GM18870 (cell line): ENCODE measurements at regions not wholly inside any gene's neighbourhood (a gene's known extent, or its start where the extent isn't known, plus 50 kb on each side); places are given as distances from the start of the nearest gene placed in this dataset.
A peak's percentile ranks its signal among the peaks of the same experiment; 100 is the strongest.
"Not testable (repeated sequence)": the region's sequence is repeated elsewhere in the genome, so short reads cannot be mapped to it uniquely, and the experiment has no call there.

Source experiments
- ATAC-seq: cut with Tn5 transposase; IDR thresholded peaks from one replicate; pipeline ENCODE4 v1.9.1; 2021; ENCODE audit warnings: moderate library complexity; ENCODE audit not compliant: unreplicated experiment

GRCh38 chr4:59689149-59689548 is 1511.0 kb upstream of the ADGRL3 start:
- ATAC-seq = no peak

- no peak for ATAC-seq
Observed at GRCh38 chr4:59695355-59696053, 1504.6 kb upstream of the ADGRL3 start.

GRCh38 chr4:59698041-59698440 is 1502.1 kb upstream of the ADGRL3 start:
- no peak for ATAC-seq

DNA sequence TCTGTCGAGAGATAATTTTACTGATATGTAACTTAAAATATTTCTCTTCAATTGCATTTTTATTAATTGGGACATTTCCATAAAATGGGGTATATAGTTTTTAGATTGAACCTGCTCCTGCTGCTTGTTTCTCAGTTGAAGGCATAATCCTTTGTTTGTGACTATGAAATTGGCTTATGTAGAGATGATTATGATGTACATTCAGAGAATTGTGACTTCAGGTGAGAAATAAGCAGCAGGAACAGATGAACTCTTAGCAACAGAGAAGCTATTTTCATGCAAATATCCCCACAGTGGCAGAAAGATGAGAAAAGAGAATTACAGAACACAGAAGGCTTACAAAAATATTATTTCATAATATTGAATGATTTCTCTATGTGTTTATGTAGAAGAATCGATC is 1499.5 kb upstream of the ADGRL3 start:
- no peak for ATAC-seq

- ATAC-seq = no peak
Observed at GRCh38 chr4:59704616-59705015, 1495.5 kb upstream of the ADGRL3 start.

DNA sequence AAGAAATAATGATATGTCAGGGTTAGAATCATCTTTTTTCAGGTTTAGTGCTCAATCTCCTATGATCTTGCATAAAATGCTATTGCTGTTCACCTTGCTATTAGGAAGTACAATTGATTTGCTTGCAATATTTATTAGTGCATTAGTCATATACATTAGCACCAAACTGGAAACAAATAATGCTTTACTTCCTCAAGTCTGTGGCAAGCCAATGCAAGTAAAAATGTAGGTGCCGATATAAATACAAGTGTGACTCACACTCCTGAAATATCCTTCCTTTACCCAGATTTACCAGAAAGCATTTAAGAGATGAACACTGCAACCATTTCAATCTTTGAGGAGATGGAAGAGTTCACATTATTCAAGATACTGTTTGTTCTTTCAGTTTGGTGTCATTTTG is 1487.7 kb upstream of the ADGRL3 start:
- ATAC-seq = no peak

GRCh38 chr4:59724286-59724685 is 1475.8 kb upstream of the ADGRL3 start:
- not testable (repeated sequence) for ATAC-seq

- ATAC-seq = no peak
Observed at GRCh38 chr4:59727745-59728144, 1472.4 kb upstream of the ADGRL3 start.

- no peak for ATAC-seq
Observed at GRCh38 chr4:59728496-59728895, 1471.6 kb upstream of the ADGRL3 start.

DNA sequence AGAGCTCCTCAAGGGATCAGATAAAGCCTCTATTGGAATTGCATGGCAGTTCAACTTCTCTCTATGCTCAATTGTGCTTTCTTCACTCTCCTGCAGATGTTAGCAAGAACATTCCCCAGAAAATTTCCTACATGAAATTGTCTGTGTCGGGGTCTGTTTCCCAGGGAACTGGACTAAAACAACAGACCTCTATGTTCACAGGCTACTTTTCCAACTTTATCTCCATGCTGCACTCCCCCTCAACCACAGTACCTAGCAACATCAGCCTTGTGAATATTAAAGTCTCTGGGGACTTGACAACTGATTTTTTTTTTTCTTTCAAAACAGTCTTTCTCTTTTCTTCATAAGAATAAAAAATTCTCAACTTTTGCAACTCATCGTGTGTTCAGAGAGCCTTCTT is 1470.8 kb upstream of the ADGRL3 start:
- ATAC-seq = no peak

GRCh38 chr4:59748433-59748832 is 1451.7 kb upstream of the ADGRL3 start:
- ATAC-seq = no peak

- no peak for ATAC-seq
Observed at GRCh38 chr4:59759082-59759825, 1440.9 kb upstream of the ADGRL3 start.

- no peak for ATAC-seq
Observed at GRCh38 chr4:59762344-59762743, 1437.8 kb upstream of the ADGRL3 start.

DNA sequence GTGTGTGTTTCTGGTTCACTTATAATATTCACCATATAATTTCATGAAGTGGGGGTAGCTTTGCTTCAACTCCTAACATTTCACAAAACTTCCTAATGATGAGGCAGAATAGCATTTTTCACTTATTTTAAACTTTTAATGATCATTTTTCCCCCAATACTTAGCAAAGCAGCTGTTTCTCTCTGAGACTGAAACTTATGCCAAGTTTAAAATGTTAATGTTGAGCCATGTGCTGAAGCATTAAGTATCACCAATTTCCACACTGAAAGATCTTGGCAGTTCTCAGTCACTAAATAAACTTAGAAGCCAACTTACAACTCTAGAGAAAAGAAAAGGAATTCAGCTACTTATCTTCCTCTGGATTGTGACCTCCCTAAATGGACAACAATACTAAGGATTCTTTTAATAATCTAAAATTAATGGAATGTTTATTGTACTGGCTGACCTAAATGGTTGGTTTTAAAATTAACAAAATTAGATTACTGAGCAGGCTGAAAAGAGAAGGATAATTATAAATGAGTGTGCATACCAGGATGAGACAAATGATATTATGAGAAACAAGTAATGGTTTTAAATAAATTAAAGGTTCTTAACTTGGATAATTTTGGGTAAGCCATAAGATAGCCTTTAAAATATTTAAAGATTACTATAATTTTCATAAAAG is 1429.4 kb upstream of the ADGRL3 start:
- ATAC-seq = no peak

DNA sequence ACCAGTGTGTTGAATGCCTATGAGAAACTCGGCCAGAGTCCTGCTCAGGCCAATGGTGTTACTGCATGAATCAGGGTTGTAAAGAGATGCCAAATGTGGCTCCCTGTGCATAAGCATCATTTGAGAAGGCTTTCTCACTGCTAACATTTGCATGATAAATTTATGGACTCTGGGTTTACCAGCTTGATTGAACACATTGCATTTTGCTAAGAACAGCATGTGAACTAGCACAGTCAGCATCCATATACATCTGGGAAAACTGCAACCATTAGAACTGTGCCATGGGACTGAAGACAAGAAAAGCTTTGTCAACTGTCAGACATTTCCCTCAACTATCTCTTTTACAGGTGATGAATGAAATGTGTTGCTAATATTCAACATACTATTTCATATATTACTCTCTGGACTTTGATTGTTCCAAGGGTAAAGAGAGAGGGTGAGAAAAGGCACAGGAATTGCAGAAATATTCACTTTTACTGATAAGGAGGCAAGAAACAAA is 1427.4 kb upstream of the ADGRL3 start:
- ATAC-seq = no peak

DNA sequence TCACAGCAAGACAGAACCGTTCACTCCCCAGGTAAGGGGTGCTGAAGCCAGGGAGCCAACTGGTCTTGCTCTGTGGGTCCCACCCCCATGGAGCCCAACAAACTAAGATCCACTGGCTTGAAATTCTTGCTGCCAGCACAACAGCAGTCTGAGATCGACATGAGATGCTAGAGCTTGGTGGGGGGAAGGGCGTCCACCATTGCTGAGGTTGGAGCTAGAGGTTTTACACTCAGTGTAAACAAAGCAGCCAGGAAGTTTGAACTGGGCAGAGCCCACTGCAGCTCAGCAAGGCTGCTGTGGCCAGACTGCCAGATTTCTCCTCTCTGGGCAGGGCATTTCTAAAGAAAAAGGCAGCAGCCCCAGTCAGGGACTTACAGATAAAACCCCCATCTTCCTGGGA is 1419.9 kb upstream of the ADGRL3 start:
- ATAC-seq = not testable (repeated sequence)

DNA sequence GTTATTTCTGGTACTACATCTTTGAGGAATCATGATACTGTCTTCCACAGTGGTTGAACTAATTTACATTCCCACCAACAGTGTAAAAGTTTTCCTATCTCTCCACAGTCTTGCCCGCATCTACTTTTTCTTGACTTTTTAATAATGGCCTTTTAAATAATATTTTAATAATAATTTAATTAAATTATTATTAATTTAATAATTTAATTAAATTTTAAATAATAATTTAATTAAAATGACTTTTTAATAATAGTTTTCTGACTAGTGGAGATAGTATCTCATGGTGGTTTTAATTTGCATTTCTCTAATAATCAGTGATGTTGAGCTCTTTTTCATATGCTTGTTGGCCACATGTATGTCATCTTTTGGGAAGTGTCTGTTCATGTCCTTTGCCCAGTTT is 1395.0 kb upstream of the ADGRL3 start:
- ATAC-seq = no peak

GRCh38 chr4:59814402-59815010 is 1385.6 kb upstream of the ADGRL3 start:
- no peak for ATAC-seq

DNA sequence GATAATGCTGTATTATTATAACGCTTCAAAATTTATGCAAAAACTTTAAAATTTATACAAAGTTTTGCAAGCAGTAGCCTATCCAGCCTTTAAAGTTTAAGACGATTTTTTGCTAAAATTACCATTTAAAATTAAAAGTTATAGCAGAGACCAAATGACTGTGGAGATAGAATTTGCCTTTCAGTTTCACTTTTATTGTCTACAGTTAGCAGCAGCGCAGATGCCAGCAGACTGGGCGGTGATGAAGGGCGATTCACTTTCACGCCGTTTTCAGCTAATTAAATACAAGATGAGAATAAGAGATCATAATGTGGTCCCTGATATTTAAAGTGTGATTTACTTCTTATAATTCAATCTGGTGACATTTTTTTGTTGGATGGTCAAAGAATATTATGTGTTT is 1381.5 kb upstream of the ADGRL3 start:
- peak; percentile 96 for ATAC-seq

DNA sequence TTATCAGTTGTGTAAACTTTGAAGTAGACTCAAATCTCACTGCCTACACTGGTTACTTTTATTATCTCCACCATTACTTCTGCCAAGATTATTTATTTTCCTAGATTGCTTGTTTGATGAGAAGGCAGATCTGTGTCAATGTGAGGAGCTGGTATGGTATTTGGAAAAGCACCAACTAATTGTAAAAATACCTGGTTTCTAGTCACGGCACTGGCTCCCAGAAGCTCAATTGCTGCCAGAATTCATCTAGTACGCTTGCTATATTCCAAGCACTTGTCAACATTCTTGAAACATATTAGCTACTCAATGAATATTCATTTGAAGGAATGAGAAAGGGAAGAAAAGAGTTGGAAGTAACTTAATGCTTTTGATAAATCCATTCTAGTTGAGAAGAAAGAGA is 1376.8 kb upstream of the ADGRL3 start:
- no peak for ATAC-seq

DNA sequence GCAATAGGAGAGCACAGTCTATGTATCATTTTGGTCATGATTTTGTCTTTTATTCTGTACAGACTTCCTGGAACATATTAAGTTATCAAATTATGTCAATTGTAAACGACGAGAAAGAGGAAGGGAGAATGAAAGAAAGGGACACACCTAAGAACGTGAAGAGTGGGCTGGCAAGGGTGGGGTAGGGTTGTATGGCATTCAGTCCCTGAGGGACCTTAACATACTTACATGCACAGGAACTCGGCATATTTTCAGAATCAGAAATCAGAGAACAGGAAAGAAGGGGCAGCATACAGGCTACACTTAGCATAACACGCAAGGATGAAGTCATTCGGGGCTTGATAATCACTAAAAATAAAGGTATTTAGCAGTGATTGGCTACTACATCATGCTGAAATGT is 1375.0 kb upstream of the ADGRL3 start:
- ATAC-seq = no peak
